ENCODE measurements at regions not wholly inside any gene's neighbourhood (a gene's known extent, or its start where the extent isn't known, plus 50 kb on each side); places are given as distances from the start of the nearest gene placed in this dataset.

DNA sequence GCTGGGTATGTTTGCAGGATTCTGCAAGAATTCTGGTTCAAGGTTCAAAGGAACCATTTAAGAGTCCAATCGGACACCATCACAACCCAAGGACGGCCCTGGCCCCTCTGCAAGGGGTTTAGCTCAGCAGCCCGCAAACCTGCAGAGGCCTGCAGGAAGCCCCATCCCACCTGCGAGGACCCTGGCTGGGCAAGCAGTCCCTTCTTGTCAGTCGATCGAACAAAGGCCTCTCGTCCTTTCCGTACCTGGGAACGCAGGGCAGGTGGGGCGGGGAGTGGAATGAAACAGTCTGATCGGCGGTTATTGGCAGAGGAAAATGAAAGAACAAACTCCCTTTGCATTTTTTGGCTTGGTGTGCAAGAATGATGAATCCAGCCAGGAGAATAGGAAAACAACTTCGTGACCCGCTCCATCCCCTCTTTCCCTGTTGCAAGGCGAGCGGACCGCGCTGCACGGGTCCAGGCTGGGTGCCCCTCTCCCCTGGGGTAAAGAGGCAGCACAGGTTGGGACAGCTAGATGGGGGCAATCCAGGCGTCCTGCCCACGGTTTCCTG is 73.7 kb downstream of the INSIG1 start:
- peaks cover 5% of the 10 kb centered on the region for H3K4me1 ChIP-seq (ENCODE audit: control insufficient read depth, insufficient read depth, low read length)
- peak overlapping the region; percentile 36 for H3K4me3 Mint-ChIP-seq
- H3K27ac ChIP-seq (ENCODE audit: low read depth, low read length) = no peak overlapping the region
- H3K36me3 ChIP-seq (ENCODE audit: control insufficient read depth, insufficient read depth, low read length) = no peaks in the 10 kb centered on the region
- peak overlapping the region; percentile 40 for H3K4me3 ChIP-seq (ENCODE audit: low read length)
- peak; percentile 68 for DNase-seq
- no peaks in the 10 kb centered on the region for H3K9me3 ChIP-seq (ENCODE audit: control insufficient read depth, low read length)
- peaks cover 3% of the 10 kb centered on the region for H3K36me3 Mint-ChIP-seq (ENCODE audit: low read depth)
- no peak overlapping the region for H3K9ac ChIP-seq (ENCODE audit: extremely low read depth, low read length, poor library complexity, severe bottlenecking)
- peaks cover 81% of the 10 kb centered on the region for H3K27me3 ChIP-seq (ENCODE audit: control insufficient read depth, insufficient read depth, low read length, poor library complexity, severe bottlenecking)
- peaks cover 85% of the 10 kb centered on the region for H3K27me3 Mint-ChIP-seq (ENCODE audit: insufficient read depth)
- peaks cover 14% of the 10 kb centered on the region for H3K9me3 Mint-ChIP-seq
- H3K27ac Mint-ChIP-seq = no peak overlapping the region
- TF ChIP-seq, protein P1, sequence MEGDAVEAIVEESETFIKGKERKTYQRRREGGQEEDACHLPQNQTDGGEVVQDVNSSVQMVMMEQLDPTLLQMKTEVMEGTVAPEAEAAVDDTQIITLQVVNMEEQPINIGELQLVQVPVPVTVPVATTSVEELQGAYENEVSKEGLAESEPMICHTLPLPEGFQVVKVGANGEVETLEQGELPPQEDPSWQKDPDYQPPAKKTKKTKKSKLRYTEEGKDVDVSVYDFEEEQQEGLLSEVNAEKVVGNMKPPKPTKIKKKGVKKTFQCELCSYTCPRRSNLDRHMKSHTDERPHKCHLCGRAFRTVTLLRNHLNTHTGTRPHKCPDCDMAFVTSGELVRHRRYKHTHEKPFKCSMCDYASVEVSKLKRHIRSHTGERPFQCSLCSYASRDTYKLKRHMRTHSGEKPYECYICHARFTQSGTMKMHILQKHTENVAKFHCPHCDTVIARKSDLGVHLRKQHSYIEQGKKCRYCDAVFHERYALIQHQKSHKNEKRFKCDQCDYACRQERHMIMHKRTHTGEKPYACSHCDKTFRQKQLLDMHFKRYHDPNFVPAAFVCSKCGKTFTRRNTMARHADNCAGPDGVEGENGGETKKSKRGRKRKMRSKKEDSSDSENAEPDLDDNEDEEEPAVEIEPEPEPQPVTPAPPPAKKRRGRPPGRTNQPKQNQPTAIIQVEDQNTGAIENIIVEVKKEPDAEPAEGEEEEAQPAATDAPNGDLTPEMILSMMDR (conservative IDR thresholded peaks at IDR 0.05) = no peak
- WGBS, 2 experiments (ENCODE audit: insufficient coverage in 1 of 2, insufficient read length in 1 of 2) = 9 to 15% methylated on average over 12 to 21 of the region's 21 CpGs
- peaks cover 24% of the 10 kb centered on the region for H3K4me1 Mint-ChIP-seq

DNA sequence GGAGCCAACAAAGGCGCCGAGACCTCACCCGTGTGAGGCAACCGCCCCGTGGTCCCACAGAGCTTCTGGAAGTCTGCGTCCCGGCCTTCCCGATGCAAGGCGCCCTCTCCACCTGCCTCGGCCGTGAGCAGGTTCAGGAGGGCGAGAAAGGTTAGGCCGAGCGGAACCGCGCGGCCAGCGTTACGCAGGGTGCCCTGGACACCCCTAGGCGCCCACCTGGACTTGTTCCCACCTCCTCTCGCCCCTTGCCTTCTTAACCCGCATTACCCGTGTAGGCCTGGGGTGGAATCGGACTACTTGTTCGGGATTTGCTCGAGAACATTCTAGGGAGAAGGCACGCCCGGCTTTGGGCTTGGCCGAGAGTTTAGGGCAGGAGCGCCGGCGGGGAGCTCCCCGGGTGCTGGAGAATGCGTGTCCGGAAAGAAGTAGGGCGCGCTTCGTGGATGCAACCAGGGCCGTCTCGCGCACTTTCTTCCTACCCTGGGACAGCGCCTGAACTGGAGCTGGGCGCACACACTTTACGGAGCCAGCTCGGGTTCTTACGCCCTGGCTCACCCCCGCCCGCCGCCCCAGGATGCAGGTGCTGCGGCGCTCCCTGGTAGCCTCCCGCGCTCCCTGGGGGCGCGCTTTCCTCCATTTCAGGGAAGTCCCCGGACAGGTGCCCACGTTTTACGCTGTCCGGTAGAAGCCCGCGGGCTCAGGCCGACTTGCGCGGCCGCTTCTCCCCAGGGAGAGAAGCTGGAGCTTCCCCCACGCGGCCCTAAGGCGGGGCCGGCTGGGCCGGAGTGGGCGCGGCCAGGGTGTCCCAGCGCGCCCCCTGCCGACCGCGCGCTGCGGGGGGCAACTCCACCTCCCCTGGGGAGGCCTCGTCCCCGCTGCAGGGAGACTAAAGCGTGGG is 74.5 kb downstream of the INSIG1 start:
- H3K4me1 Mint-ChIP-seq = peaks cover 24% of the 10 kb centered on the region
- Histone ChIP-seq H3K36me3 (ENCODE audit: control insufficient read depth, insufficient read depth, low read length) (no peaks in the 10 kb centered on the region), H3K4me1 (ENCODE audit: control insufficient read depth, insufficient read depth, low read length) (peaks cover 5% of the 10 kb centered on the region), H3K9ac (ENCODE audit: extremely low read depth, low read length, poor library complexity, severe bottlenecking) (no peak overlapping the region), H3K4me3 (ENCODE audit: low read length) (peak overlapping the region; percentile 40), H3K27me3 (ENCODE audit: control insufficient read depth, insufficient read depth, low read length, poor library complexity, severe bottlenecking) (peaks cover 89% of the 10 kb centered on the region), H3K9me3 (ENCODE audit: control insufficient read depth, low read length) (no peaks in the 10 kb centered on the region), H3K27ac (ENCODE audit: low read depth, low read length) (no peak overlapping the region)
- H3K27ac Mint-ChIP-seq = no peak overlapping the region
- H3K9me3 Mint-ChIP-seq = peaks cover 14% of the 10 kb centered on the region
- whole genome bisulfite sequencing, 2 experiments (ENCODE audit: insufficient coverage in 1 of 2, insufficient read length in 1 of 2) = 3 to 4% methylated on average over 36 to 82 of the region's 82 CpGs
- H3K27me3 Mint-ChIP-seq (ENCODE audit: insufficient read depth) = peaks cover 93% of the 10 kb centered on the region
- peak overlapping the region; percentile 43 for H3K4me3 Mint-ChIP-seq
- TF ChIP-seq, protein P1 (conservative IDR thresholded peaks at IDR 0.05) = peak; percentile 49
- peaks cover 3% of the 10 kb centered on the region for H3K36me3 Mint-ChIP-seq (ENCODE audit: low read depth)
- DNase-seq = peak; percentile 76

DNA sequence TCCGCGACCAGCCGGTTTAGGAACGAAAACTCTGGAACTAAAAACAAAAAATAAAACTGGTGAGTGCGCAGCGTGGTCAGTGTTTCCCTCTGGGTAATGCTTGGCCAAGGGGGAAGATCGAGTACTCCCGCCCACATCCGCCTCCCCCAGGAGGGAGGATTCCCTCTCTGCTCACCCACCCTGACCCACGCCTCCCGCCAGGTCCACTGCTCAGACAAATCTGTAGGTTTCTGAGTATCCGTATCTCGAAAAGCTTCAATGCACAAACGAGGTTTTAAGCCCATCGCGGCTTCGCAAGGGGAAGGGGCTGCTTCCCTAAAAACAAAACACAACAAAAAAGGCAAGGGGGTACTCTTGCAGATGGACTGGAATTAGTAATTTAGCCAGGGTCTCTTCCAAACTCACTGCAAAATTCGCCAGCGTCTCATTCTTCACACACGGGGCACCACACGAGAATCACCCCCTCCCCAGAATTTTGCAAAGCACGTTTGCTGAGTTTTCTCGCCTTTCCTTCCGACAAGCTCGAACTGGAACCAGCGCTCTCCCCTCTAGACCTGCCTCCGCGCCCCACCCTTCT is 75.2 kb downstream of the INSIG1 start:
- Mint-ChIP-seq H3K9me3 (peaks cover 12% of the 10 kb centered on the region), H3K27me3 (ENCODE audit: insufficient read depth) (peaks cover 98% of the 10 kb centered on the region), H3K4me3 (peak overlapping the region; percentile 43), H3K36me3 (ENCODE audit: low read depth) (peaks cover 3% of the 10 kb centered on the region), H3K27ac (no peak overlapping the region), H3K4me1 (peaks cover 29% of the 10 kb centered on the region)
- H3K4me3 ChIP-seq (ENCODE audit: low read length) = no peak overlapping the region
- no peak overlapping the region for H3K9ac ChIP-seq (ENCODE audit: extremely low read depth, low read length, poor library complexity, severe bottlenecking)
- peaks cover 5% of the 10 kb centered on the region for H3K4me1 ChIP-seq (ENCODE audit: control insufficient read depth, insufficient read depth, low read length)
- peaks cover 96% of the 10 kb centered on the region for H3K27me3 ChIP-seq (ENCODE audit: control insufficient read depth, insufficient read depth, low read length, poor library complexity, severe bottlenecking)
- no peaks in the 10 kb centered on the region for H3K36me3 ChIP-seq (ENCODE audit: control insufficient read depth, insufficient read depth, low read length)
- no peak overlapping the region for H3K27ac ChIP-seq (ENCODE audit: low read depth, low read length)
- 2 to 4% methylated on average over 9 to 28 of the region's 28 CpGs for WGBS, 2 experiments (ENCODE audit: insufficient coverage in 1 of 2, insufficient read length in 1 of 2)
- H3K9me3 ChIP-seq (ENCODE audit: control insufficient read depth, low read length) = no peaks in the 10 kb centered on the region
- peak; percentile 77 for DNase-seq
- TF ChIP-seq, protein P1 (conservative IDR thresholded peaks at IDR 0.05) = no peak

All from endodermal cell (in vitro differentiated cells).